Lower leg skin (tissue), 4 donors: ENCODE measurements at regions not wholly inside any gene's neighbourhood (a gene's known extent, or its start where the extent isn't known, plus 50 kb on each side); places are given as distances from the start of the nearest gene placed in this dataset.

ENCODE experiments used
- DNase-seq, 2 donors: peaks; one replicate each; pipeline ENCODE4 v3.0.0-alpha.2; 2019; ENCODE audit warnings: low spot score in 2 of 2
- H3K4me3 ChIP-seq: fragments of 200-600 bp; sonication (generic); 2 replicates; pipeline ENCODE4 v1.5.1; 2017; ENCODE audit warnings: mild to moderate bottlenecking, low read depth; ENCODE audit not compliant: poor library complexity, severe bottlenecking
- POLR2A ChIP-seq, 2 donors: fragments of 450-650 bp; IDR thresholded peaks; one replicate each; pipeline ENCODE4 v1.6.1; 2016 to 2017; ENCODE audit warnings: antibody characterized with exemption in 2 of 2, mild to moderate bottlenecking in 1 of 2, moderate library complexity in 1 of 2
- WGBS, 2 donors: methylation state at CpG; one replicate each; pipeline ENCODE4 v1.1.5; 2018; 5-methylcytosine and 5-hydroxymethylcytosine counted together
- intact Hi-C: fragments of 100-400 bp; cut with DNase I; formaldehyde crosslinking; loops from one replicate; pipeline ENCODE4 v1.15.0; 2023; ENCODE audit warnings: low total_unique reads
- TF ChIP-seq, protein P1 (sequence below), 3 donors: fragments of 450-650 bp; IDR thresholded peaks; one replicate each; pipeline ENCODE4 v1.5.1; 2016; ENCODE audit warnings: antibody characterized with exemption in 3 of 3, mild to moderate bottlenecking in 3 of 3, moderate library complexity in 2 of 3

GRCh38 chr4:13174001-13174400 lies 310.1 kb downstream of the RAB28 start:
- no peak overlapping the region for H3K4me3 ChIP-seq
- 52 to 55% methylated on average over 6 of the region's 6 CpGs for WGBS, 2 donors
- no peak for TF ChIP-seq POLR2A (IDR thresholded peaks at IDR 0.05)
- TF ChIP-seq, protein P1, sequence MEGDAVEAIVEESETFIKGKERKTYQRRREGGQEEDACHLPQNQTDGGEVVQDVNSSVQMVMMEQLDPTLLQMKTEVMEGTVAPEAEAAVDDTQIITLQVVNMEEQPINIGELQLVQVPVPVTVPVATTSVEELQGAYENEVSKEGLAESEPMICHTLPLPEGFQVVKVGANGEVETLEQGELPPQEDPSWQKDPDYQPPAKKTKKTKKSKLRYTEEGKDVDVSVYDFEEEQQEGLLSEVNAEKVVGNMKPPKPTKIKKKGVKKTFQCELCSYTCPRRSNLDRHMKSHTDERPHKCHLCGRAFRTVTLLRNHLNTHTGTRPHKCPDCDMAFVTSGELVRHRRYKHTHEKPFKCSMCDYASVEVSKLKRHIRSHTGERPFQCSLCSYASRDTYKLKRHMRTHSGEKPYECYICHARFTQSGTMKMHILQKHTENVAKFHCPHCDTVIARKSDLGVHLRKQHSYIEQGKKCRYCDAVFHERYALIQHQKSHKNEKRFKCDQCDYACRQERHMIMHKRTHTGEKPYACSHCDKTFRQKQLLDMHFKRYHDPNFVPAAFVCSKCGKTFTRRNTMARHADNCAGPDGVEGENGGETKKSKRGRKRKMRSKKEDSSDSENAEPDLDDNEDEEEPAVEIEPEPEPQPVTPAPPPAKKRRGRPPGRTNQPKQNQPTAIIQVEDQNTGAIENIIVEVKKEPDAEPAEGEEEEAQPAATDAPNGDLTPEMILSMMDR (IDR thresholded peaks at IDR 0.05): no peak
- intact Hi-C loops: no loop called here
- peak; percentile 69 to 88 for DNase-seq

DNA sequence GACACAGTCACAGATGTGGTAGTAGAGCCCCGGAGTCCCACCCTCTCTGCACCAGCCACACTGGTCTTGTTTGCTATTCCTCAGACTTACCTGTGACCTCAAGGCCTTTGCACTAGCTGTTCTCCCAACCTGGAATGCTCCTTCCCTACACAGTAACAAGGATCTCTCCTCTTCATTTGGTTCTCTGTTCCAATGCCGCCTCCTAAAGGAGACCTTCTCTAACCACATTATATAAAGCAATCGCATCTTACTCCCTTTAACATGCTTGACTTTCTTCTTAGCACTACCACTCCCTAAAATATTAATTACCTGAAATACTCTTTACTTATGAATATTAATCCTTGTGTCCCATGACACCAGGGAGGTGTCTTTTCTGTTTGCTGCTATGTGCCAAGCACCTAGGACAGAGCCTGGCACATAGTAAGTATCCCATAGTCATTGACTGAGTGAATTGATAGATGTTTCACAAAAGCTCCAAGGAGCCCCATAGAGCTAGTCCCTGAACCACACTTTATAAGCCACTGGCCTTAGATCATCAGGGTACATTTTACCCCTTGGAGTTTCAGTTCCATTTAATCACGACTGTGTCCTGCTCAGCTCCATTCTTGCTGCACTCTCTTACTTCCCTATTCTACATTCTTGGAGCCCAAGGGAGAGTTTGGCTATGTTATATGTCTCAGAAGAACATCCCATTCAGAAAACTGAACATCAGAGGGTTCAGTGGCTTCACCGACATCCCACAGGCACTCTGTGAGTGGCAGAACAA lies 312.7 kb downstream of the RAB28 start:
- no peak for TF ChIP-seq POLR2A (IDR thresholded peaks at IDR 0.05)
- TF ChIP-seq, protein P1 (IDR thresholded peaks at IDR 0.05): no peak
- no peak overlapping the region for H3K4me3 ChIP-seq
- 86 to 89% methylated on average over 5 of the region's 5 CpGs for WGBS, 2 donors
- intact Hi-C loops: no loop called here
- DNase-seq: no peak

DNA sequence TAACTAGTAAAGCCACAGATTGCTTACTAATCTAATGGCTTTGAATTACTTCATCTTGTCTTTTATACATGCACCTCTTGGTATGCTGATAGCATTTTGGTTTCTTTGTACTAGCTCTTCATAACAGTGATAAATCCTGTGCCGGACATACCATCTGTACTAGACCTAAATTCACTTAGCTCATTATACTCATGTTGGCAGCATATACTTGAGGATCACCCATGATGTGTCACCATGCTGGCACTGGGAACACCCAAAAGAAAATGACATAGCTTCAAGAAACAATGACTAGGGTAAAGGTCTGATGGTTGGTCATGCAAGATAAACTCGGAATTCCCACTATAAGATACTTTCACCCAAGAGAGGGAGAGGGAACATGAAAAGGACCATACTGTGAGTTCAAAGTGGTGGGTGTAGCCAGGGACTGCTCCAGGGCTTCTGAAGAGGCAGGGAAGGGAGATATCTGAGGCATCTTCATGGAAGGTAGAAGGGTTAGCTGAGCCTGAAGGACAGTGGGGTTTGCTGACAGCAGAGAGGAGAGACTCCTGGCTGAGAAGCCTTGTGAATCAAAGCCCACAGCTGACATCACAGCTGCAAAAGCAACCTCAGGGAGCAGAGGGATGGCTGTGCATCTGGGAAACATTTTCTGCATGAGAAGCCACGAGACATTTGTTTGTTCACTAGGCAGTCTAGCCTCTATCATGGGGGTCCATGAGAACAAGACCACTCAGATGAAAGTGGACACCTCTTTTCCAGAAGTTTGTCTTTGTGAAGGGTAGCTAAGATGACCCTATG lies 314.2 kb downstream of the RAB28 start:
- WGBS, 2 donors: 72 to 73% methylated on average over 3 of the region's 3 CpGs
- intact Hi-C loops: no loop called here
- TF ChIP-seq, protein P1 (IDR thresholded peaks at IDR 0.05): no peak
- no peak for TF ChIP-seq POLR2A (IDR thresholded peaks at IDR 0.05)

DNA sequence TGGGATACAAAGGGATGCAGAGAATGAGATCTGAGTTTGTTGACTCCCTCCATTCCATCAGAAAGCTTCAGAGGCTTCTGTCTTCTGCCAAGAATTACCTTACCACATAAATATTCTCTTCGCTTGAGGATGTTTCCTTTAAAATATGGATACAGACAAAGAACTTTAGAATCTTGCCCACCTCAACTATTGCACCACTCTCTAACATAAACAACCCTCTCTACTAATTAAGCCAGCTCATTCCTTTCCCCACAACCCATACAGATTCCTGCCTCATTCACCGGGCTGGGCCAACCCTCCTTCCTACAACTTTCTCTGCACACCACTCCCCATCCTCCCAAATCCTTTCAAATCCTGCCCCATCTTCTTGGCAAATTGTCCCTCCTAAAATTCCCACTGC lies 315.8 kb downstream of the RAB28 start:
- TF ChIP-seq, protein P1 (IDR thresholded peaks at IDR 0.05): no peak
- no peak for TF ChIP-seq POLR2A (IDR thresholded peaks at IDR 0.05)
- no peak for DNase-seq
- intact Hi-C loops: no loop called here
- H3K4me3 ChIP-seq: no peak overlapping the region
- 62 to 70% methylated on average over 2 of the region's 2 CpGs for WGBS, 2 donors

More for the DNA sequence above, 314.2 kb downstream of the RAB28 start:
- H3K4me3 ChIP-seq: no peak overlapping the region
- DNase-seq: no peak

- intact Hi-C loops: no loop called here
- H3K4me3 ChIP-seq: no peak overlapping the region
- no peak for DNase-seq
- TF ChIP-seq POLR2A (IDR thresholded peaks at IDR 0.05): no peak
- TF ChIP-seq, protein P1 (IDR thresholded peaks at IDR 0.05): no peak
- 79 to 83% methylated on average over 2 of the region's 2 CpGs for WGBS, 2 donors
These were observed 317.9 kb downstream of the RAB28 start for GRCh38 chr4:13166214-13166613.
